SK-N-SH (cell line): ENCODE measurements at regions not wholly inside any gene's neighbourhood (a gene's known extent, or its start where the extent isn't known, plus 50 kb on each side); places are given as distances from the start of the nearest gene placed in this dataset.

Experiments
- CTCF ChIA-PET: fragments of 300-600, 350-600 bp; formaldehyde crosslinking; extraction: SDS; loops from one replicate; lab custom pipeline; 2021; lab: Yijun Ruan, JAX
- POLR2A ChIA-PET: fragments of 350-600 bp; sonication (Branson Sonifier 250); formaldehyde crosslinking; extraction: SDS; loops from one replicate; lab custom pipeline; 2020; ENCODE audit warnings: antibody characterized with exemption, inconsistent platforms; lab: Yijun Ruan, JAX
- DNase-seq: peaks from one replicate; pipeline ENCODE4 v3.0.0; 2012
- H2AFZ ChIP-seq: fragments of 200-600 bp; sonication (generic); 2 replicates; pipeline ENCODE4 v1.8.1; 2016; ENCODE audit warnings: antibody characterized with exemption, mild to moderate bottlenecking, low read depth
- H3F3A ChIP-seq: fragments of 200-600 bp; sonication (generic); replicated peaks from 2 replicates; pipeline ENCODE3; 2016; ENCODE audit warnings: antibody characterized with exemption, mild to moderate bottlenecking; ENCODE audit not compliant: insufficient read depth
- H3K27ac ChIP-seq, 2 experiments: fragments of 200-500 bp in 1 of 2; fragments of 200-600 bp in 1 of 2; sonication (Bioruptor generic) in 1 of 2; sonication (generic), shearing (Covaris generic) in 1 of 2; 2 replicates each; pipeline versions ENCODE4 v1.5.1 to v1.6.1; 2014 to 2016; ENCODE audit warnings: low read depth in 2 of 2, inconsistent platforms in 1 of 2, low read length in 1 of 2, mild to moderate bottlenecking in 1 of 2, mixed read lengths in 1 of 2
- H3K27me3 ChIP-seq: fragments of 200-600 bp; sonication (generic), shearing (Covaris generic); 2 replicates; pipeline ENCODE4 v1.6.1; 2016; ENCODE audit warnings: mixed run types; ENCODE audit not compliant: insufficient read depth
- H3K36me3 ChIP-seq, 2 experiments: fragments of 200-500 bp in 1 of 2; fragments of 200-600 bp in 1 of 2; sonication (Bioruptor generic) in 1 of 2; sonication (generic) in 1 of 2; replicated peaks in 1 of 2; 2 replicates each; pipeline versions ENCODE3 to v1.5.1; 2014 to 2016; ENCODE audit warnings: low read length in 1 of 2, mild to moderate bottlenecking in 1 of 2; ENCODE audit not compliant: insufficient read depth in 2 of 2, control insufficient read depth in 1 of 2
- H3K4me1 ChIP-seq, 2 experiments: fragments of 200-500 bp in 1 of 2; fragments of 200-600 bp in 1 of 2; sonication (Bioruptor generic) in 1 of 2; sonication (generic), shearing (Covaris generic) in 1 of 2; 2 replicates each; pipeline versions ENCODE4 v1.5.1 to v1.6.1; 2014 to 2016; ENCODE audit warnings: low read depth in 1 of 2, low read length in 1 of 2, mixed run types in 1 of 2; ENCODE audit not compliant: insufficient read depth in 2 of 2, control insufficient read depth in 1 of 2
- H3K4me2 ChIP-seq: fragments of 200-600 bp; sonication (generic), shearing (Covaris generic); 2 replicates; pipeline ENCODE4 v1.6.1; 2017; ENCODE audit warnings: mixed run types
- H3K4me3 ChIP-seq, 2 experiments: fragments of 200-500 bp in 1 of 2; fragments of 200-600 bp in 1 of 2; sonication (Bioruptor generic) in 1 of 2; sonication (generic), shearing (Covaris generic) in 1 of 2; 2 replicates each; pipeline versions ENCODE4 v1.5.1 to v1.8.1; 2014 to 2016; ENCODE audit warnings: low read depth in 2 of 2, inconsistent platforms in 1 of 2, low read length in 1 of 2, mild to moderate bottlenecking in 1 of 2, mixed read lengths in 1 of 2, moderate library complexity in 1 of 2
- H3K79me2 ChIP-seq: fragments of 200-600 bp; sonication (generic); 2 replicates; pipeline ENCODE4 v1.8.1; 2017; ENCODE audit warnings: mild to moderate bottlenecking; ENCODE audit not compliant: insufficient read depth
- H3K9ac ChIP-seq: fragments of 200-600 bp; sonication (generic); 2 replicates; pipeline ENCODE4 v1.6.1; 2017; ENCODE audit warnings: mixed run types
- H3K9me2 ChIP-seq: fragments of 200-600 bp; sonication (generic); 2 replicates; pipeline ENCODE4 v1.6.1; 2017; ENCODE audit warnings: mixed run types
- H3K9me3 ChIP-seq: fragments of 200-600 bp; sonication (generic); 2 replicates; pipeline ENCODE4 v1.6.1; 2017; ENCODE audit warnings: mixed run types, mild to moderate bottlenecking, moderate library complexity
- H4K20me1 ChIP-seq: fragments of 200-600 bp; sonication (generic); 2 replicates; pipeline ENCODE4 v1.6.1; 2017; ENCODE audit warnings: mild to moderate bottlenecking, mixed run types; ENCODE audit not compliant: insufficient read depth
- CHD2 ChIP-seq: fragments of 150-350 bp; IDR thresholded peaks from 2 replicates; pipeline ENCODE4 v1.6.1; 2018; ENCODE audit warnings: low read length; ENCODE audit not compliant: partially characterized antibody
- EZH2phosphoT487 ChIP-seq: fragments of 200-600 bp; sonication (generic); IDR thresholded peaks from 2 replicates; pipeline ENCODE4 v1.6.1; 2017; ENCODE audit warnings: low read depth, mixed run types, mild to moderate bottlenecking, antibody characterized with exemption, moderate library complexity, borderline replicate concordance
- FOXJ3 ChIP-seq: sonication (generic); formaldehyde crosslinking; IDR thresholded peaks from 2 replicates; pipeline ENCODE4 v1.5.1; 2020; ENCODE audit warnings: mild to moderate bottlenecking, missing genetic modification reagents
- GABPA ChIP-seq: IDR thresholded peaks from 2 replicates; pipeline ENCODE4 v1.4.0; 2012; ENCODE audit warnings: low read depth, mild to moderate bottlenecking
- MEF2A ChIP-seq: IDR thresholded peaks from 2 replicates; pipeline ENCODE4 v1.4.0; 2012; ENCODE audit warnings: low read depth, borderline replicate concordance
- MXI1 ChIP-seq: IDR thresholded peaks from 2 replicates; pipeline ENCODE4 v1.6.1; 2012; ENCODE audit warnings: mild to moderate bottlenecking, low read depth, low read length, improper control_type of control experiment
- NFIC ChIP-seq: IDR thresholded peaks from 2 replicates; pipeline ENCODE4 v1.4.0; 2012; ENCODE audit warnings: borderline replicate concordance
- RAD21 ChIP-seq: IDR thresholded peaks from 2 replicates; pipeline ENCODE4 v1.6.1; 2012; ENCODE audit warnings: mild to moderate bottlenecking, low read length
- RFX5 ChIP-seq: IDR thresholded peaks from 2 replicates; pipeline ENCODE4 v1.6.1; 2012; ENCODE audit warnings: mild to moderate bottlenecking, improper control_type of control experiment, low read length
- TAF1 ChIP-seq: IDR thresholded peaks from 2 replicates; pipeline ENCODE4 v1.6.1; 2012; ENCODE audit warnings: low read depth, mild to moderate bottlenecking, low read length, moderate library complexity, borderline replicate concordance
- TCF12 ChIP-seq: IDR thresholded peaks from 2 replicates; pipeline ENCODE4 v1.4.0; 2012
- YY1 ChIP-seq: IDR thresholded peaks from 2 replicates; pipeline ENCODE4 v1.4.0; 2012; ENCODE audit warnings: low read depth, mild to moderate bottlenecking
- WGBS: methylation state at CpG from one replicate; pipeline ENCODE4 v1.1.6; 2017; ENCODE audit warnings: low lambda C conversion rate; 5-methylcytosine and 5-hydroxymethylcytosine counted together
- TF ChIP-seq, protein P1 (sequence below): IDR thresholded peaks from 2 replicates; pipeline ENCODE4 v1.4.0; 2012; ENCODE audit warnings: low read depth, borderline replicate concordance
- TF ChIP-seq, protein P2 (sequence below): IDR thresholded peaks from 2 replicates; pipeline ENCODE4 v1.4.0; 2012; ENCODE audit warnings: low read depth
- TF ChIP-seq, protein P3 (sequence below): IDR thresholded peaks from 2 replicates; pipeline ENCODE4 v1.6.1; 2012; ENCODE audit warnings: mild to moderate bottlenecking, low read depth, low read length, moderate library complexity
- TF ChIP-seq, protein P4 (sequence below): IDR thresholded peaks from 2 replicates; pipeline ENCODE4 v1.4.0; 2012; ENCODE audit warnings: low read depth, borderline replicate concordance

DNA sequence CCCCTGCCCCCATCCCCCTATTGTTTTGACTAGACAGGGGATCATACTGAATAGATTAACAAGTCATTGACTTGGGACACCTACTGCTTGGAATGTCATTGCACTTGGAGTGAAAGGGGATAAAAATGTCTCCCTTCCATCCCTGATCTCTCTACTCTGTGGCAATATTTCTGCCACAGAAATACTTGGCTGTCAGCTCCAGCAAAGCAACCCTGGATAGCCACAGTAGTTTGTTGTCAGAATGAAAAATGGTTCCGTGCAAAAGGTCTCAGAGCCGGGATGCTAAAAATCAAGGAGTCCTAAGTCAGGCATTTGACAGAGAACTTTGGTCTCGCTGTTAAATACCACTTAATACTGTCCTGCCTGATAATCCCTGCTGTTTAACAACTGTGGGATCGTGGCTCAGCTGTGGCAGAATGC lies 722.0 kb upstream of the SOX9 start:
- Histone ChIP-seq H3K9ac (no peak overlapping the region), H3K4me3 (no peak overlapping the region), H4K20me1 (no peaks in the 10 kb centered on the region), H3F3A (no peaks in the 10 kb centered on the region), H3K9me2 (no peaks in the 10 kb centered on the region), H3K4me1 (peaks cover 0 to 7% of the 10 kb centered on the region in 2 experiments; a peak in 1 of 4 replicates), H2AFZ (no peak overlapping the region), H3K9me3 (no peaks in the 10 kb centered on the region), H3K79me2 (no peaks in the 10 kb centered on the region), H3K4me2 (no peak overlapping the region), H3K27ac (no peak overlapping the region), H3K27me3 (no peaks in the 10 kb centered on the region), H3K36me3 (no peaks in the 10 kb centered on the region)
- ChIA-PET POLR2A (no interaction called here), CTCF (interaction anchor here (0.6 to 1.5 kb wide), 2 partner anchors 40 to 281 kb away, joined by 3 read pairs; no protein-coding TSS in a partner anchor)
- TF ChIP-seq TAF1 (no peak), MEF2A (no peak), CHD2 (no peak)
- TF ChIP-seq, protein P1, sequence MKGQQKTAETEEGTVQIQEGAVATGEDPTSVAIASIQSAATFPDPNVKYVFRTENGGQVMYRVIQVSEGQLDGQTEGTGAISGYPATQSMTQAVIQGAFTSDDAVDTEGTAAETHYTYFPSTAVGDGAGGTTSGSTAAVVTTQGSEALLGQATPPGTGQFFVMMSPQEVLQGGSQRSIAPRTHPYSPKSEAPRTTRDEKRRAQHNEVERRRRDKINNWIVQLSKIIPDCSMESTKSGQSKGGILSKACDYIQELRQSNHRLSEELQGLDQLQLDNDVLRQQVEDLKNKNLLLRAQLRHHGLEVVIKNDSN, result no peak
- no peak for DNase-seq
- WGBS, result 75% methylated on average over 4 of the region's 4 CpGs

DNA sequence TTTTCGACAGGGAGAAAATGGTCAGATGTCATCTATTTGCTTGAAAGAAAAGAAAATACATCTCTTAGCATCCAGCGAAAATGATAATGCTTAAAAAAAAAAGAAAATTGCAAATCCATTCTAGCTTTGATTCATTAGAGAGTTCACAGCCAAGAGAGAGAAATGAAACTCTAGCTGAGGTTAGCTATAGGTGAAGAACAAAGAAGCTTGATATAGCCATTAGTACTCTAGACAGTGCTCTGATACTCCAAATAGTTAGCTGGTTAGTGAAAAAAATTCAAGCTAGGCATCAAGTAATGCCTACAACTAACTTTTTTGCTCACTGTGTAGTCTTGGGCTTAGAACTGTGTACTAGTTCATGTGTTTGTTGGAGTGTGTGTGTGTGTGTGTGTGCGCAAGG lies 721.6 kb upstream of the SOX9 start:
- Histone ChIP-seq H3K9me3 (no peaks in the 10 kb centered on the region), H4K20me1 (no peaks in the 10 kb centered on the region), H2AFZ (no peak overlapping the region), H3K36me3 (no peaks in the 10 kb centered on the region), H3F3A (no peaks in the 10 kb centered on the region), H3K79me2 (no peaks in the 10 kb centered on the region), H3K9ac (no peak overlapping the region), H3K27ac (no peak overlapping the region), H3K9me2 (no peaks in the 10 kb centered on the region), H3K4me2 (no peak overlapping the region), H3K4me3 (no peak overlapping the region), H3K4me1 (peaks cover 0 to 7% of the 10 kb centered on the region in 2 experiments; a peak in 1 of 4 replicates), H3K27me3 (no peaks in the 10 kb centered on the region)
- POLR2A ChIA-PET, result no interaction called here
- CTCF ChIA-PET, result interaction anchor here (0.6 to 1.5 kb wide), 2 partner anchors 40 to 281 kb away, joined by 3 read pairs; no protein-coding TSS in a partner anchor
- 60% methylated on average over 3 of the region's 3 CpGs for WGBS
- no peak for DNase-seq
- TF ChIP-seq TCF12 (no peak), EZH2phosphoT487 (no peak), YY1 (no peak), MXI1 (no peak), RFX5 (no peak), GABPA (no peak), RAD21 (no peak), FOXJ3 (CRISPR knock-in tag) (no peak), NFIC (no peak)
- TF ChIP-seq, protein P2, sequence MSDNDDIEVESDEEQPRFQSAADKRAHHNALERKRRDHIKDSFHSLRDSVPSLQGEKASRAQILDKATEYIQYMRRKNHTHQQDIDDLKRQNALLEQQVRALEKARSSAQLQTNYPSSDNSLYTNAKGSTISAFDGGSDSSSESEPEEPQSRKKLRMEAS, result no peak
- TF ChIP-seq, protein P3, sequence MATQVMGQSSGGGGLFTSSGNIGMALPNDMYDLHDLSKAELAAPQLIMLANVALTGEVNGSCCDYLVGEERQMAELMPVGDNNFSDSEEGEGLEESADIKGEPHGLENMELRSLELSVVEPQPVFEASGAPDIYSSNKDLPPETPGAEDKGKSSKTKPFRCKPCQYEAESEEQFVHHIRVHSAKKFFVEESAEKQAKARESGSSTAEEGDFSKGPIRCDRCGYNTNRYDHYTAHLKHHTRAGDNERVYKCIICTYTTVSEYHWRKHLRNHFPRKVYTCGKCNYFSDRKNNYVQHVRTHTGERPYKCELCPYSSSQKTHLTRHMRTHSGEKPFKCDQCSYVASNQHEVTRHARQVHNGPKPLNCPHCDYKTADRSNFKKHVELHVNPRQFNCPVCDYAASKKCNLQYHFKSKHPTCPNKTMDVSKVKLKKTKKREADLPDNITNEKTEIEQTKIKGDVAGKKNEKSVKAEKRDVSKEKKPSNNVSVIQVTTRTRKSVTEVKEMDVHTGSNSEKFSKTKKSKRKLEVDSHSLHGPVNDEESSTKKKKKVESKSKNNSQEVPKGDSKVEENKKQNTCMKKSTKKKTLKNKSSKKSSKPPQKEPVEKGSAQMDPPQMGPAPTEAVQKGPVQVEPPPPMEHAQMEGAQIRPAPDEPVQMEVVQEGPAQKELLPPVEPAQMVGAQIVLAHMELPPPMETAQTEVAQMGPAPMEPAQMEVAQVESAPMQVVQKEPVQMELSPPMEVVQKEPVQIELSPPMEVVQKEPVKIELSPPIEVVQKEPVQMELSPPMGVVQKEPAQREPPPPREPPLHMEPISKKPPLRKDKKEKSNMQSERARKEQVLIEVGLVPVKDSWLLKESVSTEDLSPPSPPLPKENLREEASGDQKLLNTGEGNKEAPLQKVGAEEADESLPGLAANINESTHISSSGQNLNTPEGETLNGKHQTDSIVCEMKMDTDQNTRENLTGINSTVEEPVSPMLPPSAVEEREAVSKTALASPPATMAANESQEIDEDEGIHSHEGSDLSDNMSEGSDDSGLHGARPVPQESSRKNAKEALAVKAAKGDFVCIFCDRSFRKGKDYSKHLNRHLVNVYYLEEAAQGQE, result no peak
- TF ChIP-seq, protein P4, sequence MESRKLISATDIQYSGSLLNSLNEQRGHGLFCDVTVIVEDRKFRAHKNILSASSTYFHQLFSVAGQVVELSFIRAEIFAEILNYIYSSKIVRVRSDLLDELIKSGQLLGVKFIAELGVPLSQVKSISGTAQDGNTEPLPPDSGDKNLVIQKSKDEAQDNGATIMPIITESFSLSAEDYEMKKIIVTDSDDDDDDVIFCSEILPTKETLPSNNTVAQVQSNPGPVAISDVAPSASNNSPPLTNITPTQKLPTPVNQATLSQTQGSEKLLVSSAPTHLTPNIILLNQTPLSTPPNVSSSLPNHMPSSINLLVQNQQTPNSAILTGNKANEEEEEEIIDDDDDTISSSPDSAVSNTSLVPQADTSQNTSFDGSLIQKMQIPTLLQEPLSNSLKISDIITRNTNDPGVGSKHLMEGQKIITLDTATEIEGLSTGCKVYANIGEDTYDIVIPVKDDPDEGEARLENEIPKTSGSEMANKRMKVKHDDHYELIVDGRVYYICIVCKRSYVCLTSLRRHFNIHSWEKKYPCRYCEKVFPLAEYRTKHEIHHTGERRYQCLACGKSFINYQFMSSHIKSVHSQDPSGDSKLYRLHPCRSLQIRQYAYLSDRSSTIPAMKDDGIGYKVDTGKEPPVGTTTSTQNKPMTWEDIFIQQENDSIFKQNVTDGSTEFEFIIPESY, result no peak
